ENCODE measurements at regions not wholly inside any gene's neighbourhood (a gene's known extent, or its start where the extent isn't known, plus 50 kb on each side); places are given as distances from the start of the nearest gene placed in this dataset.

- Histone ChIP-seq H3K9ac (ENCODE audit: low read length) (no peak overlapping the region), H3K9me2 (ENCODE audit: insufficient read depth) (no peaks in the 10 kb centered on the region), H3K4me2 (ENCODE audit: low read length) (no peak overlapping the region), H4K20me1 (ENCODE audit: insufficient read depth) (no peaks in the 10 kb centered on the region), H3K4me3 (replicated peaks in 1 of 2; ENCODE audit: low read depth in 1 of 2, low read length in 2 of 2) (no peak overlapping the region), H2AFZ (ENCODE audit: low read depth, low read length, poor library complexity, severe bottlenecking) (no peak overlapping the region), H3K79me2 (ENCODE audit: insufficient read depth, low read length) (no peaks in the 10 kb centered on the region), H3K27ac (ENCODE audit: low read depth, low read length) (no peak overlapping the region), H3K9me3 (ENCODE audit: control insufficient read depth in 1 of 2, insufficient read depth in 1 of 2, low read depth in 1 of 2, low read length in 2 of 2) (no peaks in the 10 kb centered on the region), H3K36me3 (ENCODE audit: control insufficient read depth in 1 of 2, insufficient read depth in 2 of 2, low read length in 2 of 2) (no peaks in the 10 kb centered on the region), H3K4me1 (ENCODE audit: control insufficient read depth in 1 of 2, insufficient read depth in 2 of 2, low read length in 2 of 2) (peaks cover 3 to 13% of the 10 kb centered on the region in 2 experiments; a peak in 3 of 4 replicates), H3K27me3 (ENCODE audit: insufficient read depth, low read length) (no peaks in the 10 kb centered on the region)
- intact Hi-C loops (cut with micrococcal nuclease), result no loop called here
- BruUV-seq (replicated peaks), result no TSS peak
- POLR2A ChIA-PET, result no interaction called here
- DNase-seq (ENCODE audit: low read depth, low spot score), result no peak
- no peak for ATAC-seq
- no peak for TF ChIP-seq POLR2AphosphoS5 (IDR thresholded peaks at IDR 0.05; ENCODE audit: low read depth, low read length)
- no peak for TF ChIP-seq SIN3A (IDR thresholded peaks at IDR 0.05; ENCODE audit: low read depth)
- no peak for TF ChIP-seq CEBPB (IDR thresholded peaks at IDR 0.05; ENCODE audit: low read depth)
- CTCF ChIA-PET, result no interaction called here
- RAD21 ChIA-PET (ENCODE audit: low non-redundant PET in 1 of 2, low total read pairs in 2 of 2, uncharacterized antibody in 2 of 2, unreplicated experiment in 2 of 2), result no interaction called here
Measured at GRCh38 chr4:4633431-4633830, 91.6 kb upstream of the STX18 start.

- no peaks in the 10 kb centered on the region for H4K20me1 ChIP-seq (ENCODE audit: insufficient read depth)
- H3K79me2 ChIP-seq (ENCODE audit: insufficient read depth, low read length), result no peaks in the 10 kb centered on the region
- H3K27ac ChIP-seq (ENCODE audit: low read depth, low read length), result no peak overlapping the region
- no peak overlapping the region for H3K9ac ChIP-seq (ENCODE audit: low read length)
- no peak overlapping the region for H3K4me2 ChIP-seq (ENCODE audit: low read length)
- H3K9me3 ChIP-seq (ENCODE audit: control insufficient read depth in 1 of 2, insufficient read depth in 1 of 2, low read depth in 1 of 2, low read length in 2 of 2), result no peaks in the 10 kb centered on the region
- no peaks in the 10 kb centered on the region for H3K36me3 ChIP-seq (ENCODE audit: control insufficient read depth in 1 of 2, insufficient read depth in 2 of 2, low read length in 2 of 2)
- ATAC-seq (no peak), DNase-seq (ENCODE audit: low read depth, low spot score) (no peak)
- no peak overlapping the region for H2AFZ ChIP-seq (ENCODE audit: low read depth, low read length, poor library complexity, severe bottlenecking)
- POLR2A ChIA-PET, result no interaction called here
- H3K27me3 ChIP-seq (ENCODE audit: insufficient read depth, low read length), result no peaks in the 10 kb centered on the region
- CTCF ChIA-PET, result no interaction called here
- no TSS peak for BruUV-seq (replicated peaks)
- intact Hi-C loops (cut with micrococcal nuclease), result no loop called here
- RAD21 ChIA-PET (ENCODE audit: low non-redundant PET in 1 of 2, low total read pairs in 2 of 2, uncharacterized antibody in 2 of 2, unreplicated experiment in 2 of 2), result no interaction called here
- H3K9me2 ChIP-seq (ENCODE audit: insufficient read depth), result no peaks in the 10 kb centered on the region
- H3K4me1 ChIP-seq (ENCODE audit: control insufficient read depth in 1 of 2, insufficient read depth in 2 of 2, low read length in 2 of 2), result no peaks in the 10 kb centered on the region
- H3K4me3 ChIP-seq (replicated peaks in 1 of 2; ENCODE audit: low read depth in 1 of 2, low read length in 2 of 2), result no peak overlapping the region
- TF ChIP-seq EGR1 (IDR thresholded peaks at IDR 0.05; ENCODE audit: low read depth), result no peak
- TF ChIP-seq ZFX (IDR thresholded peaks at IDR 0.05), result no peak
- TF ChIP-seq EZH2phosphoT487 (IDR thresholded peaks at IDR 0.05; ENCODE audit: borderline replicate concordance), result no peak
- TF ChIP-seq FOSL1 (IDR thresholded peaks at IDR 0.05; ENCODE audit: low read depth), result no peak
- TF ChIP-seq RAD21 (IDR thresholded peaks at IDR 0.05; ENCODE audit: low read depth), result no peak
- no peak for TF ChIP-seq REST (IDR thresholded peaks at IDR 0.05; ENCODE audit: low read depth)
- no peak for TF ChIP-seq EZH2 (IDR thresholded peaks at IDR 0.05)
- TF ChIP-seq JUND (IDR thresholded peaks at IDR 0.05), result no peak
- TF ChIP-seq ZBTB33 (IDR thresholded peaks at IDR 0.05; ENCODE audit: extremely low read depth, insufficient replicate concordance, low read length), result no peak
- no peak for TF ChIP-seq POLR2AphosphoS5 (IDR thresholded peaks at IDR 0.05; ENCODE audit: low read depth, low read length)
- TF ChIP-seq CTCF (IDR thresholded peaks at IDR 0.05 in 2 of 3, conservative IDR thresholded peaks at IDR 0.05 in 1 of 3; ENCODE audit: borderline replicate concordance in 1 of 3, insufficient read depth in 1 of 3, low read depth in 2 of 3, low read length in 2 of 3), result no peak
- no peak for TF ChIP-seq MAX (IDR thresholded peaks at IDR 0.05)
- no peak for TF ChIP-seq ELF1 (IDR thresholded peaks at IDR 0.05; ENCODE audit: borderline replicate concordance, low read depth)
Measured at GRCh38 chr4:4631150-4631549, 89.3 kb upstream of the STX18 start.
